ENCODE measurements at regions not wholly inside any gene's neighbourhood (a gene's known extent, or its start where the extent isn't known, plus 50 kb on each side); places are given as distances from the start of the nearest gene placed in this dataset.
"Not testable (repeated sequence)": the region's sequence is repeated elsewhere in the genome, so short reads cannot be mapped to it uniquely, and the experiment has no call there.

- TF ChIP-seq POLR2AphosphoS5, POLR2A (IDR thresholded peaks at IDR 0.05; ENCODE audit: low read depth, low read length): not testable (repeated sequence)
Measured at GRCh38 chr16:21530729-21531383, 68.5 kb upstream of the METTL9 start.

Data from GM12892 (cell line).